HG02798 (cell line): ENCODE measurements at regions not wholly inside any gene's neighbourhood (a gene's known extent, or its start where the extent isn't known, plus 50 kb on each side); places are given as distances from the start of the nearest gene placed in this dataset.
"Not testable (repeated sequence)": the region's sequence is repeated elsewhere in the genome, so short reads cannot be mapped to it uniquely, and the experiment has no call there.

Source experiments
- ATAC-seq: cut with Tn5 transposase; IDR thresholded peaks from one replicate; pipeline ENCODE4 v1.9.1; 2021; ENCODE audit warnings: mild to moderate bottlenecking; ENCODE audit not compliant: unreplicated experiment, poor library complexity

DNA sequence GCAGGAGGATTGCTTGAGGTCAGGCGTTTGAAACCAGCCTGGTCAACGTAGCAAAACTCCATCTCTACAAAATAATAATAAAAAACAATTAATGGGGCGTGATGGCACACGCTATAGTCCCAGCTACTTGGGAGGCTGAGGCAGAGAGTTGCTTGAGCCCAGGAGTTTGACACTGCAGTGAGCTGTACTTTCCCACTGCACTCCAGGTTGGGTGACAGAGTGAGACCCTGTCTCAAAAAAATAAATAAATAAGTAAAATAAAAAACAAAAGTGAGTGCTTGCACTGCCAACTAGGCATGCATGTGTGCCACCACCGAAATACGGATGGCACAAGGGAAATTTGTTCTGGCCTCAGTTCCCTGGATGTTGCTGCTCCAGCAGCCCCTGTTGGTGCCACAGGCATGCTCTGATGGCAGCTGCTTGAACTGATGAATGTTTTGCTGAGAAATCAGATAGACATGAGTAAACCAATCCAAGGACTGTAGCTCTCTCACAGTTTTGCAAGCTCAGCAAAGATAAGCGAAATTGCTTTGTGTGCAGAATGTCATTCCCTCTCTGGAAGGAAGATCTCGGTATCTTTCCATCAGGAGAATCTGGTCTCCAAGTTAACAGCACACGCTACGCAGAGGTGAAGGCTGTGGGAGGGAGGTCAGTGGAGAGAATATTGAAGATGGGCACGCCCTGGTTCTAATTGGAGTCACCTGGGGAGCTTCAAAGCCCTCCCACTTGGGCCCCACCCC is 188.0 kb upstream of the SLC24A3 start:
- ATAC-seq = no peak

GRCh38 chr20:19025430-19026120 is 186.9 kb upstream of the SLC24A3 start:
- peak; percentile 18 for ATAC-seq

- peak; percentile 87 for ATAC-seq
Observed at GRCh38 chr20:19026121-19026878, 186.1 kb upstream of the SLC24A3 start.

DNA sequence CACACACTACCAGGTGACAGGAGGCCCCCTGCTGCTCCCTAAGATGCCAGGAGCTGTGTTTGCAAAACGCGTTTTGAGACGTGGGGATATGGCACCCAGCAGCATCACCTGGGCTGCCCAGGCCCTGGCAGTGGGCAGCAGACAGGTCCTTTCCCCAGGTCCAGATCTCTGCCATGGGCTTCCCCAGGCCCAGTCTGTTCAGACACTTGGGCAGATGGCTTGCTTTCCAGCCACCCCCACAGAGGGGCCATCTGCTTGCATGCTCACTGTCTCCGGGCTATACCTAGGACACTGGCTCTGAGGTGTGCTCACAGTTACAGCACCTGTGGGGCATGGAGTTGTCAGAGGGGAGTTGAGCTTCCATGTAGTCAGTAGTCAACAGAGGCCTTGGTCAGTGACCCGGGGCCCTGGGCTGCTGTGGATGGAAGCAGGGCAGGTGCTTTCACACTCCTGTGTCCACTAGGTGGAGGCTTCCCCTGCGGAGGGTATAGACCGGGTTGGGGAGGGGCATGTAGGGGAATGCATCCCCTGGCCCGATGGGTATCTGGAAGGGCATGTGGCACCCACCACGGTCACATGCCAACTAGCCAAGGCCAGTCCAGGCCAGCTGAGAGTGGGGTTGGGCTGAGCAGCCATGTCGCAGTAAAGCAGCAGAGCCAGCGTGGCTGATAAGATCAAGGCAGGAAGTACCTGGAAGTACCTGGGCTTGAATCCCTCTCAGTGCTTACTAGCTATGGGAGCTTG is 185.4 kb upstream of the SLC24A3 start:
- ATAC-seq = no peak

DNA sequence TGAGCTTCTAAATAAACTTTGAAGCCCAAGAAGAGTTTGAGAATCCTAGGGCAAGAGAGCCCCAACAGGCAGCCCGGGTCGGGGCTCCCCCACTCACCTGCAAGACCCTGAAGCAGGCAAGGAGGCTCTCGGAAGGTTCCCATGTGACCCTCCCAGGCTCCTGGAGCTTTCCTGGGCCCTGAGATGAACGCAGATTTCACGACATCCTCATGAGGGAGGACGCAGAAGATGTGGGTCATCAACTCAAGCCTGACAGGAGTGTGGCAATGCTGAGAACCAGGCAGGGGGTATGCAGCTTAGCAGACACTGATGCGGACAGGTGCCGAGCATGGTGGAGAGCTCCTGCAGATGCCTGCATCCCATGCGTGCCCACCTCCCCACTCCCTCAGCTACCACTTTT is 184.5 kb upstream of the SLC24A3 start:
- ATAC-seq = no peak

DNA sequence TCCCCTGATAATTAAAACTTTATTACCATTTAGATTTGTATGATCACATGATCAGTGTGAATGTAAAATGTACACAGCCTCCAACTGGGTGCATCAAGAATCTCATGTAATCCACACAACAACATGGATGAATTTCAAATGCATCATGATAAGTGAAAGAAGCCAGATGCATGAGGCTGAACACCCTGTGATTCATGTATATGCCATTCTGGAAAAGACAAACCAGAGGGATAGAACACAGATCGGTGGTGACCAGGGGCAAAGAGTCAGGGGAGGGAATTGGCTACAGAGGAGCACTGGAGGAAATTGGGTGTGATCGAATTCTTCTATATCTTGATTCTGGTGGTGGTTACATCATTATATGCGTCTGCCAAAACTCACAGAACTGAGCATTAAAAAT is 170.7 kb upstream of the SLC24A3 start:
- no peak for ATAC-seq

DNA sequence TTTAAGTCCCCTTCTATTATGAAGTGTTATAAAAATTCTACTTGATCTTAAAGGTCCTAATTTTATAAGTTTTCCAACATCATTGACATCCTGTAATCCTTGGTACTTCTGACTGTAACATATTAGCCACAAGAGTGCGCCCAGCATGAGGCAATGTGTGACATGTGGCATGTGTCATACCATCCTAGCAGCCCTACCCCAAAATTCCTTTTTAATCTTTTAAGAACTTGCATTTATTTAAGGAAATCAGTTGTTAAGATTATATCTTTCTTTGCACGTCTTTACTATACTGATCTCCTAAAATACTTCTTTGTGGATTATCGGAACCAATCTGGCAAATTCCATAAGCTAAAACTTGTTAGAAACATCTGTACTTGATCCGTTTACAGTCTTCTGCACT is 167.1 kb upstream of the SLC24A3 start:
- no peak for ATAC-seq

GRCh38 chr20:19047040-19047950 is 165.1 kb upstream of the SLC24A3 start:
- no peak for ATAC-seq

DNA sequence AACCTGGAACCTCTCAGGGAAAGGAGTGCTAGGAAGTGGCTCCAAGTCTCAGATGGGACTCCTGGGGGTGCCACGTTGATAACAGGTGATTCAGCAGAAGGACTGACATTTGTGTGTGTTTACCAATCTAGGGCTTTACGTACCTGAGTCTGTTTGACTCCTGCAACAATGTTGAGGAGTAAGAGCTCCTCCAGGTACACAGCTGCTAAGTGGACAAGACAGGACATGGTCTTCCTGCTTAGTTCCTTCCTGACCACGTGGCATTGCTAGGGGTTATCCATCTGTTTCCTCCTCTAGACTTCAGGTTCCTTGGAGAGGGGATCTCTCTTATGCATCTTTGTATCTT is 164.5 kb upstream of the SLC24A3 start:
- no peak for ATAC-seq

GRCh38 chr20:19048995-19049501 is 163.4 kb upstream of the SLC24A3 start:
- no peak for ATAC-seq

DNA sequence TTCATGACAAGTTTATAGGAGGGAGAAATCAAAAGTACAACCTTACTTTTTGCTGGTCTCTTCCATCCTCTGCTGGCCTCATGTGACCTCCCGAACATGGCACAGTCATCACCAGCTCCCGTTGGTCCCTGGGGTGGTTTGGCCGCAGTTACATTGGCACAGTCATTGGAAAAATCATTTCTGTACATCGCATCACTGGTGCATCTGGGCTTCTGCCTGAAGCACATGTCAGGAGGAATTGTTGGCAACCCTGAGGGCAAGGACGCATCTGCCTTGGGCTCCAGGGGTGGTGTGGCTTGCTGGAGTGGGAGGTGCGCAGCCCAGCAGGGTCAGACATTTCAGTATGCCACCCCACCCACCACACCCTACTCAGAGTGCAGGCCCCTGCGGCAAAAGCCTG is 162.9 kb upstream of the SLC24A3 start:
- ATAC-seq = no peak

GRCh38 chr20:19056909-19057308 is 155.5 kb upstream of the SLC24A3 start:
- ATAC-seq = no peak

GRCh38 chr20:19064788-19065187 is 147.7 kb upstream of the SLC24A3 start:
- ATAC-seq = not testable (repeated sequence)

- ATAC-seq = no peak
Observed at GRCh38 chr20:19067986-19068385, 144.5 kb upstream of the SLC24A3 start.

- ATAC-seq = no peak
Observed at GRCh38 chr20:19070026-19070425, 142.4 kb upstream of the SLC24A3 start.

GRCh38 chr20:19070681-19071445 is 141.6 kb upstream of the SLC24A3 start:
- peak; percentile 57 for ATAC-seq

DNA sequence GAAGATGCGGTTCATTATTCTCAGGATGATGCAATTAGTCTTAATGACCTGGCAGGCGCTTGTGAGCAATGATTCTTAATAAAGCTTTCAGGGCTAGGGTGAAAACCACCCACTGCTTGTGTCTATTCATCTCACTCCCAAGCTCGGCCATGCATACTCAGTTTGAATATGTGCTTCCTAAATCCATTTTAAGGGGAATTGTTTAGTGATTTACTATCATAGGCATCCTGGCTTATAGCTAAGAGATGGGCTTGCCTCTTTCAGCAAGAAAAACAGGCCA is 141.1 kb upstream of the SLC24A3 start:
- peak; percentile 49 for ATAC-seq

DNA sequence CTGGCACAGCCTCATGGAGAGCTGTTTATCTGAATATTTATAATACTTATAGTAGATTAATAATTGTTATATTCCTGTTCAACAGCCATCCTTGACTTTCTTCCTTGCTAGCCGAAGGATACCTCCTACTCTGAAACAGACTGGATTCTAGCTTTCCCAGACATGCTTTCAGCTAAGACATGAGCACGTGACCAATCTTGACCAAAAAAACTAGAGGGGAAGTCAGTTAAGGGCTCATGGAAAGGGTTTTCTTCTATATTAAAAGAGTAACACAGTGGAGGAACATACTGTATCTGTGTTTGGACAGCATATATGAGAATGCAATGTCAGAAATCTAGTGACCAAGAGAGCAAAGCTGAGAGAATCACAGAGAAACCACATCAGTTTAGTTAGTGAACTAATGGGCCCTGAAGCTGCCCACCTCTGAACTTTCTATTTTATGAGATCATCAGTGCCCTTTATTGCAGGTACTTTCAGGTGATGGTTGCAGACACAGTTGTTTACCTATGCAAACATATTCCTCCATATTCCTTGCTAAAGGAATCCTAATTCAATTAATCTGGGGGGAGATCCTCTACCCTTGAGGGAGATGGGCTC is 140.4 kb upstream of the SLC24A3 start:
- no peak for ATAC-seq

GRCh38 chr20:19072988-19073387 is 139.5 kb upstream of the SLC24A3 start:
- ATAC-seq = no peak
